CD14-positive monocyte (primary cell): ENCODE measurements at regions not wholly inside any gene's neighbourhood (a gene's known extent, or its start where the extent isn't known, plus 50 kb on each side); places are given as distances from the start of the nearest gene placed in this dataset.

Experiments
- DNase-seq, 3 donors: peaks; one replicate each; pipeline ENCODE4 v3.0.0-alpha.2; 2011 to 2022
- H2AFZ ChIP-seq: 2 replicates; pipeline ENCODE4 v1.6.0; 2012; ENCODE audit warnings: mild to moderate bottlenecking, low read depth, low read length, inconsistent platforms; ENCODE audit not compliant: insufficient read depth, poor library complexity, severe bottlenecking
- H3K27ac ChIP-seq, 2 donors: 1 replicate in 1 of 2; 2 replicates in 1 of 2; pipeline ENCODE4 v1.5.1; 2012 to 2013; ENCODE audit warnings: low read length in 2 of 2, control low read depth in 1 of 2, inconsistent platforms in 1 of 2, low read depth in 1 of 2, mild to moderate bottlenecking in 1 of 2
- H3K27me3 ChIP-seq, 2 donors: one replicate each; pipeline versions ENCODE4 v1.6.0 to v1.6.1; 2011 to 2013; ENCODE audit warnings: low read length in 2 of 2; ENCODE audit not compliant: control insufficient read depth in 2 of 2, insufficient read depth in 2 of 2
- H3K36me3 ChIP-seq, 2 donors: replicated peaks in 1 of 2; 1 replicate in 1 of 2; 2 replicates in 1 of 2; pipeline versions ENCODE4 v1.5.1 to v1.6.1; 2012 to 2013; ENCODE audit warnings: low read length in 2 of 2, control low read depth in 1 of 2, inconsistent platforms in 1 of 2, mild to moderate bottlenecking in 1 of 2; ENCODE audit not compliant: insufficient read depth in 2 of 2, control insufficient read depth in 1 of 2
- H3K4me1 ChIP-seq, 2 donors: 1 replicate in 1 of 2; 2 replicates in 1 of 2; pipeline versions ENCODE4 v1.5.1 to v1.6.1; 2012 to 2013; ENCODE audit warnings: low read length in 2 of 2, control low read depth in 1 of 2, inconsistent platforms in 1 of 2, mild to moderate bottlenecking in 1 of 2, moderate library complexity in 1 of 2; ENCODE audit not compliant: insufficient read depth in 2 of 2, control insufficient read depth in 1 of 2
- H3K4me2 ChIP-seq: replicated peaks from 2 replicates; pipeline ENCODE3; 2012; ENCODE audit warnings: low read length, moderate library complexity, mild to moderate bottlenecking; ENCODE audit not compliant: poor library complexity, severe bottlenecking; ENCODE audit errors: extremely low read depth
- H3K4me3 ChIP-seq, 3 experiments: fragments of 200-600 bp in 1 of 3; sonication (generic) in 1 of 3; replicated peaks in 1 of 3; 1 replicate in 2 of 3; 2 replicates in 1 of 3; pipeline ENCODE4 v1.5.1; 2011 to 2013; ENCODE audit warnings: low read length in 3 of 3, mild to moderate bottlenecking in 3 of 3, control low read depth in 2 of 3, low read depth in 2 of 3, inconsistent platforms in 1 of 3, moderate library complexity in 1 of 3
- H3K79me2 ChIP-seq: 2 replicates; pipeline ENCODE4 v1.6.0; 2012; ENCODE audit warnings: mild to moderate bottlenecking, control low read depth, inconsistent platforms, low read length, moderate library complexity; ENCODE audit not compliant: insufficient read depth
- H3K9ac ChIP-seq: 2 replicates; pipeline ENCODE4 v1.6.0; 2017; ENCODE audit warnings: low read length, mild to moderate bottlenecking; ENCODE audit not compliant: insufficient read depth, poor library complexity, severe bottlenecking
- H3K9me3 ChIP-seq, 2 donors: replicated peaks in 1 of 2; 1 replicate in 1 of 2; 2 replicates in 1 of 2; pipeline versions ENCODE4 v1.5.1 to v1.6.1; 2012 to 2013; ENCODE audit warnings: low read length in 2 of 2, control low read depth in 1 of 2; ENCODE audit not compliant: control insufficient read depth in 1 of 2, insufficient read depth in 1 of 2
- H4K20me1 ChIP-seq: 2 replicates; pipeline ENCODE4 v1.6.0; 2012; ENCODE audit warnings: mild to moderate bottlenecking, low read length, control low read depth, moderate library complexity; ENCODE audit not compliant: insufficient read depth
- H3K27ac Mint-ChIP-seq, 7 donors: one replicate each; pipeline ENCODE4 v1.8.0; 2020; ENCODE audit warnings: mild to moderate bottlenecking in 7 of 7, mixed read lengths in 7 of 7, moderate library complexity in 6 of 7, inconsistent platforms in 2 of 7
- H3K27me3 Mint-ChIP-seq, 3 donors: one replicate each; pipeline ENCODE4 v1.8.0; 2021 to 2022; ENCODE audit warnings: low read depth in 3 of 3, mild to moderate bottlenecking in 3 of 3, mixed read lengths in 3 of 3, moderate library complexity in 3 of 3, inconsistent platforms in 1 of 3
- H3K36me3 Mint-ChIP-seq, 2 donors: one replicate each; pipeline ENCODE4 v1.8.0; 2020; ENCODE audit warnings: mixed read lengths in 2 of 2, inconsistent platforms in 1 of 2, mild to moderate bottlenecking in 1 of 2
- H3K4me1 Mint-ChIP-seq: one replicate; pipeline ENCODE4 v1.8.0; 2020; ENCODE audit warnings: mild to moderate bottlenecking, mixed read lengths
- H3K4me3 Mint-ChIP-seq, 2 donors: one replicate each; pipeline ENCODE4 v1.8.0; 2020; ENCODE audit warnings: mild to moderate bottlenecking in 2 of 2, mixed read lengths in 2 of 2, moderate library complexity in 1 of 2
- H3K9me3 Mint-ChIP-seq, 7 donors: one replicate each; pipeline ENCODE4 v1.8.0; 2020 to 2022; ENCODE audit warnings: mixed read lengths in 7 of 7, mild to moderate bottlenecking in 6 of 7, moderate library complexity in 6 of 7, inconsistent platforms in 2 of 7
- CTCF ChIP-seq: fragments of 200-600 bp; IDR thresholded peaks from one replicate; pipeline ENCODE4 v1.8.0; 2022; ENCODE audit warnings: antibody characterized with exemption, mild to moderate bottlenecking
- WGBS: methylation state at CpG from one replicate; pipeline ENCODE4 v1.1.5; 2013; ENCODE audit warnings: missing lambda C conversion rate; ENCODE audit not compliant: insufficient coverage; 5-methylcytosine and 5-hydroxymethylcytosine counted together
- intact Hi-C, 2 donors: fragments of 100-400 bp; cut with micrococcal nuclease; formaldehyde crosslinking; loops; one replicate each; pipeline versions ENCODE4 v1.15.0 to v1.15.1; 2023

- H4K20me1 ChIP-seq: no peaks in the 10 kb centered on the region
- H3K4me3 ChIP-seq: no peak overlapping the region
- peaks cover 0 to 1% of the 10 kb centered on the region in 2 donors for H3K36me3 Mint-ChIP-seq
- no peak for TF ChIP-seq CTCF
- 100% methylated on average over 1 of the region's 1 CpG for WGBS
- H3K9me3 ChIP-seq: no peaks in the 10 kb centered on the region
- DNase-seq: no peak
- no peaks in the 10 kb centered on the region for H3K36me3 ChIP-seq
- intact Hi-C loops: no loop called here
- no peak overlapping the region for H3K9ac ChIP-seq
- peaks cover 0 to 3% (median 2%) of the 10 kb centered on the region in 3 donors for H3K27me3 Mint-ChIP-seq
- H2AFZ ChIP-seq: no peak overlapping the region
- peaks cover 28 to 30% of the 10 kb centered on the region in 2 donors for H3K4me1 ChIP-seq
- no peaks in the 10 kb centered on the region for H3K79me2 ChIP-seq
- peak overlapping the region in 3 of 7 donors; percentile 21 to 87 (median 70) for H3K27ac Mint-ChIP-seq
- no peak overlapping the region for H3K4me2 ChIP-seq
- no peak overlapping the region for H3K4me3 Mint-ChIP-seq
- no peaks in the 10 kb centered on the region for H3K27me3 ChIP-seq
- peaks cover 0 to 4% (median 1%) of the 10 kb centered on the region in 7 donors for H3K9me3 Mint-ChIP-seq
- H3K4me1 Mint-ChIP-seq: peaks cover 23% of the 10 kb centered on the region
- H3K27ac ChIP-seq: no peak overlapping the region
Measured at GRCh38 chr6:111967131-111967530, 86.8 kb upstream of the CCN6 start.

- no peak for TF ChIP-seq CTCF
- Histone ChIP-seq H3K36me3 (no peaks in the 10 kb centered on the region), H3K4me1 (peaks cover 61 to 63% of the 10 kb centered on the region in 2 donors), H3K79me2 (no peaks in the 10 kb centered on the region), H2AFZ (no peak overlapping the region), H3K27ac (peak overlapping the region; percentile 78 to 99), H3K9ac (no peak overlapping the region), H3K9me3 (no peaks in the 10 kb centered on the region), H3K4me3 (peak overlapping the region in 1 of 3 experiments; percentile 38), H3K27me3 (no peaks in the 10 kb centered on the region), H4K20me1 (no peaks in the 10 kb centered on the region), H3K4me2 (peak overlapping the region; percentile 35)
- intact Hi-C loops: no loop called here
- peaks cover 56% of the 10 kb centered on the region for H3K4me1 Mint-ChIP-seq
- WGBS: no CpG with 5 or more reads among the region's 2 CpGs
- H3K9me3 Mint-ChIP-seq: peaks cover 0 to 2% (median 0%) of the 10 kb centered on the region in 7 donors
- peak; percentile 54 to 90 (median 86) for DNase-seq
- peaks cover 0 to 2% (median 0%) of the 10 kb centered on the region in 3 donors for H3K27me3 Mint-ChIP-seq
- H3K36me3 Mint-ChIP-seq: peaks cover 0 to 1% of the 10 kb centered on the region in 2 donors
- no peak overlapping the region for H3K4me3 Mint-ChIP-seq
- H3K27ac Mint-ChIP-seq: peak overlapping the region; percentile 98 to 100 (median 100)
Measured at GRCh38 chr6:111970426-111970825, 83.5 kb upstream of the CCN6 start.
